B cell (primary cell): ENCODE measurements at regions not wholly inside any gene's neighbourhood (a gene's known extent, or its start where the extent isn't known, plus 50 kb on each side); places are given as distances from the start of the nearest gene placed in this dataset.

ENCODE experiments used
- ATAC-seq: fragments of 200-7000 bp; cut with Tn5 transposase; one replicate; pipeline ENCODE4 v1.10.0; 2021; ENCODE audit warnings: low read depth, mild to moderate bottlenecking, moderate number of reproducible peaks, moderate library complexity
- CTCF ChIA-PET: fragments of 350-600 bp; sonication (Branson Sonifier 250); formaldehyde crosslinking; loops from one replicate; lab custom pipeline; 2021; ENCODE audit warnings: antibody characterized with exemption, inconsistent platforms; lab: Charles Lee
- POLR2A ChIA-PET: fragments of 350-600 bp; sonication (Branson Sonifier 250); formaldehyde crosslinking; loops from one replicate; lab custom pipeline; 2021; ENCODE audit warnings: antibody characterized with exemption; lab: Charles Lee
- DNase-seq: peaks from one replicate; pipeline ENCODE4 v3.0.0; 2013
- H2AFZ ChIP-seq: 2 replicates; pipeline ENCODE4 v1.6.1; 2012; ENCODE audit warnings: mild to moderate bottlenecking, low read depth, low read length; ENCODE audit not compliant: insufficient read depth, poor library complexity, severe bottlenecking
- H3K27ac ChIP-seq, 2 donors: 1 replicate in 1 of 2; 2 replicates in 1 of 2; pipeline ENCODE4 v1.5.1; 2012 to 2013; ENCODE audit warnings: low read length in 2 of 2, mild to moderate bottlenecking in 2 of 2, moderate library complexity in 1 of 2
- H3K27me3 ChIP-seq, 4 experiments: fragments of 200-600 bp in 1 of 4; sonication (generic) in 1 of 4; replicated peaks in 1 of 4; 1 replicate in 2 of 4; 2 replicates in 2 of 4; pipeline versions ENCODE4 v1.6.1 to v1.7.0; 2013 to 2016; ENCODE audit warnings: low read length in 3 of 4, mild to moderate bottlenecking in 2 of 4, mixed read lengths in 1 of 4, moderate library complexity in 1 of 4; ENCODE audit not compliant: insufficient read depth in 4 of 4, control insufficient read depth in 3 of 4; ENCODE audit errors: control extremely low read depth in 1 of 4
- H3K36me3 ChIP-seq, 2 experiments: replicated peaks in 1 of 2; 1 replicate in 1 of 2; 2 replicates in 1 of 2; pipeline versions ENCODE4 v1.6.1 to v1.7.1; 2013; ENCODE audit warnings: low read length in 1 of 2; ENCODE audit not compliant: insufficient read depth in 2 of 2, control insufficient read depth in 1 of 2; ENCODE audit errors: control extremely low read depth in 1 of 2, extremely low read depth in 1 of 2
- H3K4me1 ChIP-seq, 2 donors: fragments of 200-600 bp in 1 of 2; sonication (generic) in 1 of 2; 1 replicate in 1 of 2; 2 replicates in 1 of 2; pipeline versions ENCODE4 v1.5.1 to v1.6.1; 2013 to 2017; ENCODE audit warnings: low read length in 2 of 2; ENCODE audit not compliant: control insufficient read depth in 2 of 2, insufficient read depth in 2 of 2
- H3K4me2 ChIP-seq: replicated peaks from 2 replicates; pipeline ENCODE3; 2012; ENCODE audit warnings: mild to moderate bottlenecking, low read depth, low read length; ENCODE audit not compliant: poor library complexity, severe bottlenecking
- H3K4me3 ChIP-seq, 5 experiments: fragments of 200-600 bp in 1 of 5; sonication (generic) in 1 of 5; 1 replicate in 3 of 5; 2 replicates in 2 of 5; pipeline versions ENCODE4 v1.5.1 to v1.7.0; 2011 to 2016; ENCODE audit warnings: low read length in 4 of 5, mild to moderate bottlenecking in 4 of 5, low read depth in 2 of 5, control low read depth in 1 of 5, moderate library complexity in 1 of 5; ENCODE audit not compliant: insufficient read depth in 1 of 5; ENCODE audit errors: control extremely low read depth in 1 of 5, extremely low read depth in 1 of 5
- H3K79me2 ChIP-seq: fragments of 200-600 bp; sonication (generic); one replicate; pipeline ENCODE4 v1.6.0; 2016; ENCODE audit warnings: low read length; ENCODE audit not compliant: control insufficient read depth, insufficient read depth
- H3K9ac ChIP-seq: fragments of 200-600 bp; sonication (generic); 2 replicates; pipeline ENCODE4 v1.6.1; 2017; ENCODE audit warnings: mild to moderate bottlenecking, low read length, moderate library complexity
- H3K9me3 ChIP-seq, 3 donors: one replicate each; pipeline versions ENCODE4 v1.6.1 to v1.7.1; 2013; ENCODE audit warnings: low read length in 2 of 3; ENCODE audit not compliant: control insufficient read depth in 2 of 3, insufficient read depth in 1 of 3; ENCODE audit errors: control extremely low read depth in 1 of 3
- H4K20me1 ChIP-seq: 2 replicates; pipeline ENCODE4 v1.6.0; 2012; ENCODE audit warnings: mild to moderate bottlenecking, low read length; ENCODE audit not compliant: insufficient read depth, control insufficient read depth, poor library complexity, severe bottlenecking
- H3K27ac Mint-ChIP-seq: one replicate; pipeline ENCODE4 v1.8.0; 2021; ENCODE audit warnings: mixed read lengths
- H3K27me3 Mint-ChIP-seq: one replicate; pipeline ENCODE4 v1.8.0; 2021; ENCODE audit warnings: mixed read lengths
- H3K4me1 Mint-ChIP-seq: one replicate; pipeline ENCODE4 v1.8.0; 2021; ENCODE audit warnings: mixed read lengths
- H3K4me3 Mint-ChIP-seq: one replicate; pipeline ENCODE4 v1.8.0; 2021; ENCODE audit warnings: mixed read lengths
- H3K9me3 Mint-ChIP-seq: one replicate; pipeline ENCODE4 v1.8.0; 2022; ENCODE audit warnings: mixed read lengths; ENCODE audit not compliant: insufficient read depth
- CTCF ChIP-seq: fragments of 200-600 bp; IDR thresholded peaks from one replicate; pipeline ENCODE4 v1.8.0; 2022; ENCODE audit warnings: antibody characterized with exemption, mild to moderate bottlenecking
- EZH2 ChIP-seq: IDR thresholded peaks from 2 replicates; pipeline ENCODE4 v1.6.1; 2012; ENCODE audit warnings: borderline replicate concordance, low read depth, mild to moderate bottlenecking, moderate library complexity, low read length; ENCODE audit not compliant: insufficient read depth, poor library complexity, severe bottlenecking
- WGBS: methylation state at CpG from one replicate; pipeline ENCODE4 v1.1.5; 2013; ENCODE audit warnings: missing lambda C conversion rate; ENCODE audit not compliant: insufficient coverage; 5-methylcytosine and 5-hydroxymethylcytosine counted together
- intact Hi-C: fragments of 100-400 bp; cut with micrococcal nuclease; formaldehyde crosslinking; loops from one replicate; pipeline ENCODE4 v1.10.0; 2022

- Histone ChIP-seq H3K27ac (no peak overlapping the region), H3K79me2 (no peaks in the 10 kb centered on the region), H3K36me3 (peaks cover 0 to 2% of the 10 kb centered on the region in 2 experiments), H3K27me3 (no peaks in the 10 kb centered on the region), H3K9me3 (peaks cover 0 to 6% (median 0%) of the 10 kb centered on the region in 3 donors), H4K20me1 (no peaks in the 10 kb centered on the region), H3K4me2 (no peak overlapping the region), H3K4me3 (no peak overlapping the region), H3K4me1 (no peaks in the 10 kb centered on the region), H2AFZ (no peak overlapping the region), H3K9ac (no peak overlapping the region)
- Mint-ChIP-seq H3K27ac (no peak overlapping the region), H3K4me3 (no peak overlapping the region), H3K9me3 (peaks cover 2% of the 10 kb centered on the region), H3K4me1 (peaks cover 4% of the 10 kb centered on the region), H3K27me3 (no peaks in the 10 kb centered on the region)
- ChIA-PET POLR2A (no interaction called here), CTCF (no interaction called here)
- no peak for ATAC-seq
- intact Hi-C loops = no loop called here
- DNase-seq = no peak
- TF ChIP-seq EZH2 (no peak), CTCF (no peak)
Measured at GRCh38 chr4:123234955-123235354, 161.6 kb upstream of the SPRY1 start.

GRCh38 chr4:123235431-123235830, 161.2 kb upstream of the SPRY1 start:
- ATAC-seq (no peak), DNase-seq (no peak)
- H3K79me2 ChIP-seq = no peaks in the 10 kb centered on the region
- no peaks in the 10 kb centered on the region for H3K27me3 ChIP-seq
- intact Hi-C loops = no loop called here
- Mint-ChIP-seq H3K9me3 (peaks cover 4% of the 10 kb centered on the region), H3K27ac (no peak overlapping the region), H3K4me3 (no peak overlapping the region), H3K27me3 (no peaks in the 10 kb centered on the region), H3K4me1 (peaks cover 2% of the 10 kb centered on the region)
- TF ChIP-seq CTCF (no peak), EZH2 (no peak)
- no peak overlapping the region for H3K4me2 ChIP-seq
- ChIA-PET CTCF (no interaction called here), POLR2A (no interaction called here)
- no peak overlapping the region for H3K4me3 ChIP-seq
- H4K20me1 ChIP-seq = no peaks in the 10 kb centered on the region
- no peaks in the 10 kb centered on the region for H3K4me1 ChIP-seq
- H3K36me3 ChIP-seq = peaks cover 0 to 2% of the 10 kb centered on the region in 2 experiments
- H3K9ac ChIP-seq = no peak overlapping the region
- no peak overlapping the region for H3K27ac ChIP-seq
- H3K9me3 ChIP-seq = peaks cover 0 to 6% (median 0%) of the 10 kb centered on the region in 3 donors
- H2AFZ ChIP-seq = no peak overlapping the region
- 100% methylated on average over 1 of the region's 2 CpGs for WGBS
